GM19023 (cell line): ENCODE measurements at regions not wholly inside any gene's neighbourhood (a gene's known extent, or its start where the extent isn't known, plus 50 kb on each side); places are given as distances from the start of the nearest gene placed in this dataset.

ENCODE experiments used
- ATAC-seq: cut with Tn5 transposase; IDR thresholded peaks from one replicate; pipeline ENCODE4 v1.9.1; 2021; ENCODE audit warnings: mild to moderate bottlenecking, moderate library complexity; ENCODE audit not compliant: unreplicated experiment

DNA sequence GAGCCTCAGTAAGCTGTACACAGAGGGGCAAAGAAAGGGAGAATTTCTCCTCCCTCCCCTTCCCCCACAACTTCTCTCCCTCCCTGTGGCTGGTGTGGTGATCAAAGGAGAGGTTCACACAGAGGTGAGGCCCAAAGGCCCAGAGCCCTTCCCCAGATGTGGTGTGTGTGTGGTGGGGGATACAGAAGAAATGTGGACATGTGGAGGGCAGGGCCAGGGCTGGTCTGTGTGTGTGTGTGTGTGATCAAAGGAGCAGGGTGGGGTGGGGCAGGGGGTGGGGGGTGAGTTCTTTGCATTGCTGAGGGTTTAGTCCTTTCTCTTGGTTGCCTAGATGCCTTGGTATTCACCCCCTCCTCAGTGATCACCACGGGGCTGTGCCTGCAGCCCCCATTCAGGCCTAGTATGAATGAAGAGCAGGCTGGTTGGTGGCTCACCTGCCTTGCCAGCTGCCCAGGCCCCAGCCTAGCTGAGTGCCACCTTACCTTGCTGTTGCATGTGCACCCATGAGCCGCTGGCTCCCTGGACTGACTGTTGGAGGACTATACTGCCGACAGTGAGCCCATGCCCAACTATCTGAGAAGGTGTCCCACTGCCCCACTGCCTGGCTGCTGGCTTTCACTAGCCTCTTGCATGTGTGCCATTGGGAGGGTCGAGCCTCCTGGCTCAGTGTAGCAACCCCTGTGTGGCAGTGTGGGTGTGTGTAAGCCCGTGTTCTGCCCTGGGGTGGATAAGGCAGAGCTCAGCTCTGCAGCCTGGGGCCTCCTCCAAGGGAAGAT lies 101.9 kb downstream of the EFNB1 start:
- no peak for ATAC-seq

DNA sequence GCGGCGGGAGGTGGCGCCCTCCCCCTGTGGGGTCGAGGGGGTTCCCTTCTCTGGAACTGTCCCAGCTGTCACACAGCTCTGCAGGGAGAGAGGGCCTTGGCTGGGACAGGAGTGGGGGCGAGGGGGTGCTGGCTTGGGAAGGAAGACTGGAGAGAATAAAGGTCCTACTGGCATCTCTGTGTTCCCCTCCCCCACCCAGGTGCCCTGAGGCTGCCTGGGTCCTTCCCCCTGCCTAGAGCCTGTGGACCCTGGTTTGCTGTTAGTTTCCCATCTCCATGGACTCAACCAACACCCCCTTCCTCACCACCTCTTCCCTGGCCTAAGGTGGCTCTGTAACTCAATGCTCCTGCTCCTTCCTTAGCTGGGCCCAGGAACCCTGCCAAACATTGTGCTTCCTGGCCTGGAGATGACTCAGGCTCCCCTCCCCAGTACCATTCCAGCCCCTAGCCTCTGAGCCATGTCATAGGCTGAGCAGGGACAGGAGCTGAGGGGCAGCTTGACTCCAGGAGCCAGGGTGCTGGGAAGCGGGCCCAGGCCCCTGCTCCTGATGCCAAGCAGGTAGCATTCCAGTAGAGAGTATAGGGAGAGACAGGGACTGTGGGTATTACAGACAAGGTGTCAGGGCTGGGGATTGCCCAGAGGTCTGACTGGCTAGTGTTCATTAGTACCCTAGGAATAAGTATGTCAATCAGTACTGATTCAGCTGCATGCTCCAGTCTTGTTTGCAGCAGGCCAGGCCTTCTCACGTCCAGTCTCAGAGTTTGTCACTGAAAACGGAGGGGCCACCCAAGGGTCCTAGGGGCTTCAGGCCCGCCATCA lies 100.7 kb downstream of the EFNB1 start:
- ATAC-seq = no peak

DNA sequence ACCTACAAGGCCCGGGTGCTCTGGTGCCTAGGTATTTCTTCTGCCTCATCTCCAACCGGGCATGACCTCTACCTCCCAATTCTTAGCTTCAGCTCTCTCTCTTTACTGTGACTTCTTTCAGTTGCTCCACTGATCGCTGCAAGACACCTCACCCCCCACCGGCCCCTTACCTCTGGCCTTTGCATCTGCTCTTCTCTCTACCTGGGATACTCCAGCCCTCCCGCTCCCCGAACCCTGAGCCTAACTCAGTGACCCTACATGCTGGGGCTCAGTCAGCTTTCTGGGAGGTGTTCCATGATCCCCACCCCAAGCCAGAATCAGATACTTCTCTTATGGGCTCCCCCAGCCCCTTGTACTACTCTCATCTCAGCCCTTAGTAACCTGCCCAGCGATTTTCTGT lies 99.6 kb downstream of the EFNB1 start:
- no peak for ATAC-seq

DNA sequence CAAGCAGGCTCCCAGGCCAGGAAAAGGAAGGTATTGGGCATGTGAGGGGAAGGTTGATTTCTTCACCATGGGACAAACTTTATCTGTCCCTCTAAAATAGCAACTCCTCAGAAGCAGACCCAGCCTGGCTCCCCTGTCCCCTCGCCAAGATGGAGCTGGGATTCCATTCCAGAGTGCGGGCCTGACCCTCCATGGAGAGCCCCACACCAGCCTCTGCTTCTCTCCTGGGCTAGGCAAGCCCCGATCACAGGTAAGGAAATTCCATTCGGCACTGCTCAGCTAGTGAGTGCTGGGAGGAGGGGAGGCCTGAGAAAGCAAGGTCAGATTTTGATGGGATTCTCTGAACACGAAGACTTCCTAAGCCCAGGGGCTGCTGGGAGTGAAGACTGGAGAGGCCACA lies 98.4 kb downstream of the EFNB1 start:
- no peak for ATAC-seq

DNA sequence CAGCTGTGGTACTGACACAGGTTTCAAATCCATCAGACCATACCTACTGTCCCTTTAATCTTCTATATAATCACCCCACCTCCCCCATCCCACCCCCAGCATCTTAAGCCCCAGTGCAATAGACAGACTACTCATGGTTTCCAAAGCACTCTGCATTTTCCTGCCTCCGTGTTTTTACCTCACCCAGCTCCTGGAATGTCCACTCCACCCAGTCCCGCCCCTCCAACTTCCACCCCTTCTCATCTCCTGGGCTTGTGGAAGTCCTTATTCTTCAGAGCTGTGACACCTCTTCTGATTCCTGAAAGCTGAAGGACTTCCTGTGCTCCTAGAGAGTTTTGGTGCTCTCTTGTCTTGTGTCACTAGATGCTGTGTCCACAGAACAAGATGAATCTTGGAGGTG lies 94.3 kb downstream of the EFNB1 start:
- no peak for ATAC-seq

DNA sequence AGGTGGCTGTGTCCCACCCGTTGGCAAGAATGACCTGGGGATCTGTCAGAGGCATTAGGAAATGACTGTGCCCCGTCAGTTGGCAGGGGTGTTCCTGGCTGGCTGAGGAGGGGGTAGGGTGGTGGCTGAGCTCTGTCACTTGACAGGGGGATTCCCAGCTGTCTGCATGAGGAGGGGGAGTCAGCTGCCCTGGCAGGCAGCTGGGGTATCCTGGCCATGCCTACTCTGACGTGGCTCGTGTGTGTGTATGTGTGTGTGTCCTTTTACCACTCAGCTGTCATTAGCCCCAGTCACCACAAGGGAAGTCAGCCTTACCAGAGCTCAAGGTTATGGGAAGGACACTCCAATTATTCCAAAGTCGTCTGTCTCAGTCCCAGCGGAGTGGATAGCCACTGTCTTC lies 93.2 kb downstream of the EFNB1 start:
- ATAC-seq = no peak

DNA sequence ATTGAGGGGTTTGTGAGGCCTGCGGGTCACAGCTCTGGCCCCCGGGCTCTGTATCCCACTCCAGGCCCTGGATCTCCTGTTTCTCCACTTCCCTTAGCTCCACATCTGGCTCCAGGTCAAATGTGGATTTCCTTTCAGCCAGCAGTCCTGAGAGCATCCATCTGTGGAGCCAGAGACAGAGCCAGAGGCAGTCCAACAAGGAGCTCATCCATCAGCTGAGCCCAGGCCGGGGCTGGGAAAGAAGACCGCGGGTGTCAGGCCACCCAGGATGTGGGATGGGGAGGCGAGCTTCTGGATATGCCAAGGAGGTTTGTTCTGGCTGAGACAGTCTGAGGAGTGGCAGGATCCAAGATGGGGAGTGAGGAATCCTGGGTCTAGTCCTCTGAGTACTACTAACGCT lies 91.7 kb downstream of the EFNB1 start:
- ATAC-seq = no peak

DNA sequence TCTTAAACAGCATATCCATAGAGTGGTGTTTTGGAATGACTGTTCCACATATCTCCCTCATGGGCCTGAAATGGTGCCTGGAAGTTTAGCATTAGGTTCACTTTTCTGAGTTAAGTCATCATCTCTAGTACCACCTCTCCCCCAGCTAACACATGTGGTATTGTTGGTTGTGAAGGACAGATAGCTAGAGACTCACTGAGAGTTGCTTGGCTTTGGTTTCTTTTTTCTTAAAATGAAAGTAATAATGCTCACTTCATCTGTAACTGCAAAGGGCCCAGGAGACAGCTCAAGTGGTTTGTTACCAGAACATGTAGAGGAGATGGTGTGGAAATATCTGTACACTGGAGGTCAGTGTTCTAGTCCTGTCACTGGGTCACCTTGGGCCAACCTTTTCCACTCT lies 90.9 kb downstream of the EFNB1 start:
- ATAC-seq = no peak

DNA sequence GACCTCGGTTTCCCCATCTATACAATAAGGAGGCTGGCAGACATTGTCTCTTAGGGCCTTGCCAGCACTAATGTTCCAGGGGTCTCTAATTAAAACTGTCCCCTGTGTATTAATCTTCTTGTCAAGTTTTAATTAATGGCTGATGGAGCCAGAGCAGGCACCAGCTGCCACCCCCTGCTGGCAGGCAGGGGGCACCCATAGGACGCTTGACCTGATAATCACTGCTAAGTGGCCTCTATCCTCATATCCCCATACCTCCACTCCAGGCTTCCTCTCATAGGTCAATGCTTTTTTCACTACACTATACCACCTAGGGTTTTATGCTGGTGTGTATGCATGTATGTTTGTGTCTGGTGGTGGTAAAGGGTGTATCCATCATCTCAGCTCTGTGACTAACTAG lies 89.4 kb downstream of the EFNB1 start:
- ATAC-seq = no peak

DNA sequence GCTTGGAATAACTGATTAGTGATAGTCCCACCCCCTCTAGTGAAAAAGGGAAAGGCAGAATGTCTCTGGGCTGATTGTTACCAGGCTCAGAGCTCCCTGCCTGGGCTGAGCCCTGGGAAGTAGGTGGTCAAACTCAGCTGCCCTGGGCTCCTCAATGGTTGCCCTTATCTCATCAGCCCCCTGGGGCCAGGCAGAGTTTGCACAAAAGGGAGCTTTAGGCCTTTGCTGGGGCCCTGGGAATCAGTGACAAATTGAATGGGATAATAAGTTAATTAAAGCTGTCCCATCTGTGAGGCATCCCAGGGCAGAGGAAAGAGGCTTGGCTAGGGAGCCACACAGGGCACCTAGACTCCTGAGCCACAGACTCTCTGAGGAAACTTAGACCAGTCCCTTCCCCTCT lies 89.0 kb downstream of the EFNB1 start:
- ATAC-seq = no peak

DNA sequence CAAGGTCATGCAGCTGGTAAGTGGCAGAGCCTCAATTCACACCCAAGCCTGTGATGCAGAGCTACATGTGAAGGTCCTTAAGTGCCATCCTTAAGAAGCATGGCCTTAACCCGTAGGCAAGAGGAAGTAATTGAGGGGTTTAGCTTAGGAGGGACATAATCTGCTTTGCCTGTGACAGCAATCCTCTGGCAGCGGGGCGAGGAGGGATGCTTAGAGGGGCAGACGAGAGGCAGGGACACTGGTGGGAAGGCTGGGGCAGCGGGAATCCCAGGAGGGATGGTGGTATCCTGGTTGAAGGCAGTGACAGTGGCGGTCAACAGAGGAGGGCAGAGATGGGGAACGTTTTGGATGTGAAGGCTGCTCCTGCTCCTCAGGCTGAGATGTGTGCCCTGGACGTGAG lies 88.1 kb downstream of the EFNB1 start:
- ATAC-seq = no peak

DNA sequence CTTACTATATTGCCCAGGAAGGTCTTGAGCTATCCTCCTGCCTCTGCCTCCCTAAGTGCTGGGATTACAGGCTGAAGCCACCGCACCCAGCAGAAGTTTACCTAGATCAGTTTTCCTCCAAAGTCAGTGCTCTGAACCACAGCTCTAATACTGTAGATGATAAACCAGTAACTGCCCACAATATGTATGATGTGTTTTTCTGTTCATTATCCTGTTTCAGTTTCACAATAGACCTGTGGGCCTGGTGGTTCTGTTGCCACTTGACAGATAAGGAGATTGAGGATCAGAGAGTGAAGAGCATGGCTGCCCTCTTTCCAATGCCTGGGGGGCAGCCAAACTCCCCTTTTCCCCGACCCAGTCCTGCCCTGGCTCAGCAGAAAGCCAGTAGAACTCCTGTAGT lies 87.0 kb downstream of the EFNB1 start:
- ATAC-seq = no peak

DNA sequence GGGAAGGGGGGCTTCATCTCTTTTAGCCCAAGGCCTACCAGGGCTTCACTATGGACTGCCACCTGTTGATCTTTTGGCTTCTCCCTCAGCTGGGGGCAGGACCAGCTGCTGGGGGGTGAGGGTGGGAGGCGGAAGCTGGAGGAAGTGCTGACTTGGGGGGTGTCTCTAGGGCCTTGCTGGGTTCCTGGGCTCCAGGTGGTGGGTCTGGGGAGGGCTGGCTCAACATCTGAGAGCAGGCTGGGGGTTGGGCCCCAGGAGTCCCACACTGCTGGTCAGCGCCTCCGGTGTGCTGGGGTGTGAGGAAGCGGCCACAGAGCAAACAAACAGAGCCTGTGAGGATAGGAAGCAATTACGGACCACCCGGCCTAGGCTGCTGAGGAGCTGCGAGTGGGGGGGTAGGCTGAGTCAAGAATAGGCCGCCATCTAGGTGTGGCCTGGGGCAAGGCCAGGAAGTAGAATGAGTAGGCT lies 85.7 kb downstream of the EFNB1 start:
- ATAC-seq = no peak

DNA sequence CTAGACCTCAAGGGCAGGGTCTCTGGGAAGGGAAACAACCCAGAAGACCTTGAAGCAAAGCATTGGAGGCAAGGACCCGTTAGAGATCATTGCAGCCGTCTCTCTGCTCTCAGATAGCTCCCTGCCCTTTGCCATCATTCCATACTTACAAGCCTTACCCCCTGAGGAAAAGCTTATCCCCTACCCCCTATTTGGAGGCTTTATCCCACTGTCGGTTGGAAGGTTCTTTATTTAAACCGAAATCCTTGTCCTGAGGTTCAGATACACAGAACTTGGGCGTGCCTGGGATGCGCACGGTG lies 84.4 kb downstream of the EFNB1 start:
- ATAC-seq = no peak

DNA sequence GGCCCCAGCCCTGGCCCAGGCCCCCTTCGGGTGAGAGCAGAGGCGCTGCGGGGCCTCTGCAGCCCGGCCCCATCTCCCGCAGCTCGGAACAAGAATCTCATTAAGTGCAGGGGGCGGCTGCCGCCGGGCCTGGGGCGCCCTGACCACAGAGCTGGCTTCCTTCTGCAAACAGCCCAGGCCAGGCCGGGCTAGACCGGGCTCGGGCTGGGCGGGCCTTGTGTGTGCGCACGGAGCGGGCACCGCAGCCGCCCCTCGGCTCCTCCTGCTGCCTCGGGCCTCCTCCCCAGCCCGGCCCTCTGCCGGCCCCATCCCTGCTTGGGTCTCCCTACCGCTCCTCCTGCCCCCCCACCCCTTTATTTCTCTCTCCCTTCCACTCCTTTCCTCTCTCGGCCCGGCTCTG lies 83.3 kb downstream of the EFNB1 start:
- ATAC-seq = no peak

DNA sequence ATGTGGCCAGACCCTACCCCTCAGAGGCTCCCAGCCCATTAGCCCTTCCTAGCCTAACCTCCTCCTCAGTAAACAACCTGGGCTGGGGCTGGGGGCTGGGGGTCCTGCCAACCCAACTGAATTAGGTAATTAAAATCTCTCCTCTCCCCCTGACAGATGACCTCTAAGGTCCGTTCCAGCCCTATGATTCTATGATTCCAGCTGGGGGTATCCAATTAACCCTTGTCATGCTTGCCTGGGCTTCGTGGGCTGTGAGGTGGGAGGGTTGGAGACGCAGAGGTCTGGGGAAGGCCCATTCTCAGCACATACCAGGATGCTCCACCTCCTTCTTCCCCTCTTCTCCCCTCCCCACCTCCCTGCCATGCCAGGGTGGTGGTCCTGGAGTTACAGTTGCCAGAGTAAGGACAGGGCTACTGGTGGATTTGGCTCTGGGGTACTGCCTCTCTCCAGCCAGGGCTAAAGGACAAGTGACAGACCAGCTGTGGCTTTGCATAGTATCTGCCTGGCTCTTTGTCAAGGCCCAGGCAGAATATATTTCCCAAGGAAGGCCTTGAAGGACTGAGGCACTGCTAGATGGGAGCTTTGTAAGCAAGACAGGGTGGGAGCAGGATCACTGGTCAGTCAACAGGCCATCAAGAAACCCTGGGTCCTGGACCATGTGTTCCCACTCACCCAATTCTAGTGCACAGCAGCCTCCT lies 82.1 kb downstream of the EFNB1 start:
- no peak for ATAC-seq

DNA sequence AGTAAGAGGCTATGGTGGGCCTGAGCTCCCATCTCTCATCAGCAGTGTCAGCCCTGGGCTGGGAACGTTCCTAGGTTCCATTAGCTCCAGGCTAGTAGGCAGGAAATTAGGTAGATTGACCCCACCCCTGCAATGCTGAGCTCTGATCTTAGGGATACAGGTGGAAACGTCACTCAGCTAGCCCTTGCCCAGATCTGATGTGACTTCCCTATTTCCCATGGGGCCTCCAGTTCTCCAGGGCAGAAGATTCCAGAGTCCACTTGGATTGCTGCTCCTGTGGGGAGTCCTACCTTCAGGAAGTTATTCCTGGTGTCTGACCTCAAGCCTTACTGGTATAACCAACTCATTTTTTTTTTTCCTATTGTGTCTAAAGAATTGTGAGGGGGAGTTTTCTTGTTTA lies 81.1 kb downstream of the EFNB1 start:
- ATAC-seq = no peak

DNA sequence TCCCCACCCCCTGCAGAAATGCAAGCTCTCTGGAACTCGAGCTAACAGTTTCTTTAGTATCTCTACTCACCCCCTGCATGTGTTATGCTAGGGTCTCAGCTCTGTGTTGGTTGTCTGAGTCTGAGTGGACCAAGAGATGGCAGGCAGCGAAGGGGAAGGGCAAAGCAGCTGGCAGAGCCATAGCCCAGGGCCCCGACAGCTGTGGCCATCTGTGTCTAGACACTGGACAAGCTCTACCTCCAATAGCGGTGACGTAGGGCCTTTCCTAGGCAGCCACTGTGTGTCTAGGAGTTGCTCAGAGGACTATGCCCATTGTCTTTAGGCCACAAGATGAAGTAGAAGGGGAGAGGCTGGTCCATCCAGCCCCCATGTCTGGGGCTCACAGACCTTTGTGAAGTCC lies 79.2 kb downstream of the EFNB1 start:
- ATAC-seq = no peak

DNA sequence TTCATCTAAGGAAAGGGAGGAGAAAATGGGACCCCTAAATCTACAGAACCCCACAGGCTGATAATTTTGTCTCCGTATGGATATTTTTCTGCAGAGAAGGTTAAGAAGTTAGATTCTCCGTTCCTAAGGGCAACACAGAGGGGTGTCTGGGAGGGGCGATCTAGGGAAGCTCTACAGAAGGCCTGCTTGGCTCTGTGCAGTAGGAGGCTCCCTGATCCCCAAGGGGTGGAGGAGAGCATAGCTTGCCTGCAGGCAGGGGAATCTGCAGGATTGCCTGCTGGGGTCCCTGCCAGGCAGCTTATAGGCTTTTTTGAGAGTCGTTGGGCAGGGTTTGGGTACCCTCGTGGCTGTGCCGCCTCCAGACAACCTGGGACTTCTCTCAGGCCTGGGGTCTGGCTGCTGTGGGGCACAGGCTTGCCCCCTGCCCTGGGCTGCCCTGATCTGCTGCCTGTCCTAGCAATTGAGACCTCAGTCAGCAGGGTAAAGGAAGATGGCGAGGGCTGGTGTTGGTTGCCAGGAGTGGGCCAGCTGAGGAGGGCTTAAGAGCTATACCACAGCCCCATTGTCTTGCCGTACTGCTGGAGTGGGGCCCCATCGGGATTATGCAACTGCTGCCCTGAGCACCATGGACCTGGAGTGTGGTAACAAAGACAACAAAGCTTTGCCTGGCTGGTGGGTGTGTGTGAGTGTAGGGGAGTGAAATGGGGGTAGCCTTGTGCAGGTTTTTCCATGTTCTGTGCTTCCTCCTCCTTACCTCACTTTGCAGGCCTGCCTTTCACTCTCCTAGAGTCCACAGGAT lies 74.1 kb downstream of the EFNB1 start:
- ATAC-seq = no peak

DNA sequence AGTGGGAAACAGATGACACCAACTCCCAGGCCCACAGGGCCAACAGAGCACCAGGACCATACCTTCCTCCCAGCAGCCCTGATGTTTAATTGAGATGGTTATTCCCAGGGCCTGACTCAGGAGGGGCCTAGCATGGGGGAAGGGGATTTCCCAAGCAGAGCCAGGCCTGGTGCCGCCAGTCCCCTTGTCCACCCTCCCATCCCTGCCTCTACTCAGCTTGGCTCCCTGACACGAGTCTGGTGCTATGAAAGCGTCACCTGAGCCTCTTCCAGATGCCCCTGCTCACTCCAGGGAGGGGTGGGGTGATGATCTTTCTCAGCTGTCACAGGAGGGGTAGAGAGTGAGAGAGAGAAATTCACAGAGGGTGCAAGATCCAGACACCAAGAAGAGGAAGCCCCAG lies 72.7 kb downstream of the EFNB1 start:
- no peak for ATAC-seq

DNA sequence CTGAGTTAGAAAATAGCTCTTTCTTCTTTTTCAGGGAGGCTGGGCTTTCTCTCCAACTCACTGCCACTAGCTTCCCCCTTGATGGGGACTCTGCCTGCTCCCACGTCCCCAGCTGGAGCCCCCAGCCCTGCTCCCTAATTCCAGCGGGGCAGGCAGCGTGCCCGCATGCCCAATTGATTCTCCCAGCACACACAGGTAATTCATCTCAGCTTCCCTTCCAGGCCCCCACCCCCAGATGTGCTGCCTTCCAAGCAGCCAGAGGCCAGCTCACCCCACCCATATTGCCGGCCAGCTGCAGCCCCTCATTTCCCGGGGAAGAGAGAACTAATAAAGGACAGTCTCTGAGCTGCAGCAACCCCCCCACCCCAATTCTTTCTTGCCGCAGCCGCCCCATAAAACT lies 69.8 kb downstream of the EFNB1 start:
- no peak for ATAC-seq
